SK-N-MC (cell line): ENCODE measurements at regions not wholly inside any gene's neighbourhood (a gene's known extent, or its start where the extent isn't known, plus 50 kb on each side); places are given as distances from the start of the nearest gene placed in this dataset.

ENCODE experiments used
- EZH2 ChIP-seq: fragments of 200-600 bp; sonication (generic); IDR thresholded peaks from one replicate; pipeline ENCODE4 v1.6.1; 2017; ENCODE audit warnings: antibody characterized with exemption
- FOXP2 ChIP-seq: optimal IDR thresholded peaks from 2 replicates; pipeline ENCODE3; 2011; ENCODE audit warnings: mild to moderate bottlenecking, moderate library complexity; ENCODE audit not compliant: insufficient read depth; ENCODE audit errors: extremely low read length, control extremely low read depth
- POLR2AphosphoS5 ChIP-seq: IDR thresholded peaks from 2 replicates; pipeline ENCODE4 v1.6.1; 2012; ENCODE audit warnings: mild to moderate bottlenecking, low read depth, low read length, borderline replicate concordance

- TF ChIP-seq EZH2: no peak
- TF ChIP-seq POLR2AphosphoS5: no peak
- TF ChIP-seq FOXP2: no peak
Observed at GRCh38 chr14:76320975-76321374, 55.0 kb upstream of the ESRRB start.
